HK-2 (cell line): ENCODE measurements at regions not wholly inside any gene's neighbourhood (a gene's known extent, or its start where the extent isn't known, plus 50 kb on each side); places are given as distances from the start of the nearest gene placed in this dataset.
A peak's percentile ranks its signal among the peaks of the same experiment; 100 is the strongest.

Experiments used
- DNase-seq: peaks from one replicate; pipeline ENCODE4 v3.0.0-alpha.2; 2018; ENCODE audit not compliant: unreplicated experiment

DNA sequence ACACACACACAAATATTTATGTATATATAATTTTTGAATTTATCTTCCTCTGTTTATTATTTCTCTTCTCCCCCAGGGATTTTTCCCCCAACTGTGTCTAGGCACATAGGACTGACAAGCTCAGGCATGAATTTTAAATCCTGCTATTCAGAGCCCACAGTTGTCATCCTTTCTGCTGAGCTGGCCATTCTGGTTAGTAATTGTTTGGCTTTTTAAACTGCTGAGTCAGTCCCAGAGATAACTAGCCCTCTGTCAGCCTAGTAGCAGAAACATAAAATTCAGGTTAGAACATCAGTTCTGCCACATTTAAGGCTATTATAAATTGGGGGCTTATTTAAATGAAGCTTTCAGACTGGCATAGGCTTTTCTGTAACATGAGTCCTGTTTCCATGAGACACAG, 151.7 kb upstream of the MAOA start:
- no peak for DNase-seq

DNA sequence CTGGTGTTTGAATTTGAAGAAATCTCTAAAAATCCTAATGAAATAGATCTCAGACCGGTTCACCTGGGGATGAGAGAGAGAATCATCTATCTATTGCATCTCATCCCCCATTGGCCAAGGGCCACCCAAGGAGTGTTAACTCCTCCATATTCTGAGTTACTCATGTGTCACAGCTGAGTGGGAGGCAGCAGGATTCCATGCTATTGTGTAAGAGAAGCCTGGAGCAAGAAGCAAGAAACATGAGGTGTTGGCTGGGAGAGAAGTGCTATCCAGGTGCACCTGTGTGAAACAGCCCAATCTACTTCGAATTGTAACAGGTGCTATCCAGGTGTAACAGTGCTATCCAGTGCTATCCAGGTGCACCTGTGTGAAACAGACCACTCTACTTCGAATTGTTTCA, 150.3 kb upstream of the MAOA start:
- no peak for DNase-seq

DNA sequence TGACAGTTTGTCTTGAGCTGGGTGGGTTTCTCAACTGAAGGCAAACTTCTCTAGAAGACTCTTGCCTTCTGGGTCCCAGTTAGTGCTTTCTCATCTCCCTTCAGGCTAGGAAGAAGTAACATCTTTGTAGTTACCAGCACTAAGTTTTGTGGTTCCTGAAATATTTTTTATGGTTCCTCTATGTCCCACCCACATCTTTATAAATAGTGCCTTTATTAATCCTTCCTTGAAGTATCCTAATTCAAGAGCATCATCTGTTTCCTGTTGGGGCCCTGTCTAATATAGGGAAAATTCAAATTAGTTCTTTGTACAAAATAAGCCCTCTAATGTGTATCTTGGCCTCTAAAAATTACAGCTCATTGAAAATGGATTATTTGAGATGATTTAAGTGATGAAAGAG, 147.4 kb upstream of the MAOA start:
- no peak for DNase-seq

DNA sequence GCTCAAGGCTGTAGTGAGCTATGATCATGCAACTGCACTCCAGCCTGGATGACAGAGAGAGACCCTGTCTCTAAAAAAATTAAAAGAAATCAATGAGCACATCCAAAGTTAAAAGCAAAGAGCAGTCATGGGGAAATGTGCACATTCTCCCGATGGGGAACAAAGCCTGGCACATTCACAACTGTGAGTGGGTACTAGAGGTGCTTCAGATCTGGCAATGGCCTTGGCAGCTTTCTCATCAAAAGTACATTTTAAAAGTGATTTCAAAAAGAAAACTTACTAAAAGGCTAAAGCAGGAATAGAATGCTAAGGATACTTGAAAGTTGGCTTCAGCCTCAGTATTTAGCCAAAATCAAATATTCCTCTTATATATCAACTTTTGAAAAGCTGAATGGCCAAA, 145.9 kb upstream of the MAOA start:
- no peak for DNase-seq

DNA sequence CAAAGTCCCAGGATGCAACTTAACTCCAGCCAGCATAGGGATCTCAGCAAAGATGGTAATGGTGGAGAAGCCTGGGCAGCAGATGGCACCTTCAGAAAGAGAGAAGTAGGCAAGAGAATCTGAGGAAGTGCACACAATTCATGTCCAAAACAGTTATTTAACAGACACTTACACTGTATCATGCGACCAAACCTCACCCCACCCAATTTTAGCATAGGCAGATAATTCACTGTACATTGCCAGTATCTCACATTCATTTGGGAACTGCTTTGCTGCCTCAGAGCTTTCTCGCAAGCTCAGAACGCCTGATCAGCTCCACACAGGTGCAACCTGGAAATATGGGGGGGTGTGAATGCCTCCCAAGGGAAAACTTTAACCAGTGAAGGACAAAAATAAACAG, 143.0 kb upstream of the MAOA start:
- no peak for DNase-seq

DNA sequence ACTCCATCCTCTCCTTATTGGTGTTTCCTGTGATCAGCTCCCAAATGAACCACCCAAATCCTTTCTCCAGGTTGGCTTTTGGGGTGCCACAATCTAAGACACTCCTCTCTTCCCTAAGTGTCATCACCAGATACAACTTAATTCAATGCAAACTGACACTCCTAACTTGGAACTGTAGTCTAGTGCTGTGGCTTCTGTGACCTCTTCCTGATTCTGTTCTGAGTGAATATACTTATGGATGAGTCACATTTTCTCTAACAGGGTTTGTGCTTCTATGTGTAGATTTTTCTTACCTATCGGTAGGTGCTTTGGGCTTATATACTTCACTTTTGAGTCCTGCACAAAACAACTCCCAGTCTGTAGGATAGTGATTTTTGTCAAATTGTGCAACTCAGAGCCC, 141.3 kb upstream of the MAOA start:
- no peak for DNase-seq

DNA sequence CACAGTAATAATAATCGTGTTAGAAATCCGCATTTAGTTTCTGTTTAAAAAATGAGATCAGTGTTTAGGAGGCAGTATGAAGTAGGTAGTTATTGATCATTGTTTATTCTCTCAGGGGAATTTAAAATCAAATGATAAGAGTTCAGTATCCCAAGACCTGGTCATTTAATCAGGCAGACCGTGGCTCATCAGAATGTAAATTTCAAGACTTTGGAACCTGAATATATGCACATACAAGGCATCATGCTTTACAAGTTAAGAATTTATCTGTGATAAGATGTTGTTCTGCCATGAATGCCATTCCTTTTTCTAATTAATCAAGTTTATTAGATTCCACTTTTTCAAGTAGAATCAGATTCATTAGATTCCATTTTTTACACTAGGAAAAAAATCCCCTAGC, 133.5 kb upstream of the MAOA start:
- no peak for DNase-seq

DNA sequence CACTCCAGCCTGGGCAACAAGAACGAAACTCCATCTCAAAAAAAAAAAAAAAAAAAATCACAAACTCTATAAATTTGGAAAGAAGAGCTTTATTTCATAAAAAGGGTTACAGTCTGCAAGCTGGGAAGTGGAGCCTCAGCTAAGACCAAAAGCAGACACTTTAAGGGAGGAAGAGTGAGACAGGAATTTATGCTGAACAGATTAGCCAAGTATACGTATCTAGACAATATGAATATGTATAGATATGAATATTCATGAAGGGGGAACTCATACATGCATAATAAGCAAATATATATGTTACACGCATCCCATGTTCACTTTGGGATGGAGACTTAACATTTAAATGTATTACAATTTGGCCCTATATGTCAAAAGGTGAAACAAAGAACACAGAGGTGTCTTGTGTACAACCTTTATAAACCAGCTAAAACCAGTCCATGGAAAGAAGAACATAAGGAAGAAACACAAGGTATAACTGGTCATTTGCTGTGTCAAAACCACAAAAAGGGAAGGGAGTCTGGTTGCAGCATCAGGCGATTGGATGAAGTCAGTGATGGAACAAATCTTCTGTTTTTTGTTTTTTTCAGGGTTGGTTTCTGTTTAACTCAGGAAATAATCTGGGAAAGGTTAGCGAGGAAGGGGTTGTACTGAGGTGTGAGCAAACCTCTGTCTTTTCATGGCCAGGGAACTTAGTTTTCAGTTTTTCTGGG, 130.0 kb upstream of the MAOA start:
- no peak for DNase-seq

DNA sequence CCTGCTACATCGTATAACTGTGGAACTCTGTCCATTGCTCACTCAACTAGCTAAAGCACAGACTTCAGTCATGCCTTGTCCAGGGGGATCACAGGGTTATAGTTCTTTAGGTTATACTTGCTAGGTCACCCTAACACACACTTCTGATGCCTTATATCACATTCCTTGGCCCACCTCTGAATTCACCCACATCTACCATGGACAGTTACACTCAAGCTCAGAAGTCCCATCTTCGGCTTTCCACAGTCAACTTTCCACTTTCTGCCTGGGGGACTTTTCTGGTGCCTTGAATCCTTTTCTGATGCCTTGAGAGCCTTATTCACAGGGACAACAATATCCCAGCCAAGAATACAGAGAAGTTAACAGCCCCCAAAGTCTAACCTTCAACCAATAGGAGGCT, 129.2 kb upstream of the MAOA start:
- DNase-seq: no peak

DNA sequence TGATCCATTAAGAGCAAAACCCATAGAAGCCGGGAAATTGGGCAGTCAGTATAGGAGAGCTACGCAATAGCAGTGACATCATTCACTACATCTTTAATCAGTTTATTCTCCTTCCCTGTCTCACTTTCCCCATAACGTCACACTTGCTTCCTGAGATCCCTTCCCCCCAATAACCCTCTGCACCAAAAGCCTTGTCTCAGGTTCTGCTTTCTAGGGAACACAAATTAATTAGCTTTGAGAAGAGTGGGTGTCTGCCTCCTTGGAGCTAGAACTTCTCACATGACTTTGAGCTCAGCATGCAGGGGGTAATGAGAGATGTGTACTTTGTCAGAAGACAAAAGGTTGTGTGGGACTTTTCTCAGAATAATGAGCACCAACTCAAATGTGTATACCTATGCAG, 128.3 kb upstream of the MAOA start:
- DNase-seq: no peak

DNA sequence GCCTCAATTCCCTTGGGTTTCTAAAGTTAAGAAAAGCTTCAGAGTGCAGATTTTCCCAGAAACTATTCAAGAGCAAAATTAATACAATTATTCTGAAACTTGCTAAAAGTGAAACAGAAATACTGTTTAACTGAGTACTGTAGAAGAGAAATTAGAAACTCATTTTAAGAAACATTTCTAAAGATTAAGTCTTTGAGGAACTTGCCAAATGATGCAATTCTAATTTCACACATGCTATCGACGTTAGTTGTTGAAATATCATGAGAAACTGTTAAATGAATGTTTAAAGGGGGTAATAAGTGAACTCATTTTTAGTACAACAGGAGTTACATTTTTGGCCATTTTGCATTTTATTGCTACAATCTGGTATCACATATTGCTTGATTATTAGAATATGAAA, 125.3 kb upstream of the MAOA start:
- DNase-seq: no peak

DNA sequence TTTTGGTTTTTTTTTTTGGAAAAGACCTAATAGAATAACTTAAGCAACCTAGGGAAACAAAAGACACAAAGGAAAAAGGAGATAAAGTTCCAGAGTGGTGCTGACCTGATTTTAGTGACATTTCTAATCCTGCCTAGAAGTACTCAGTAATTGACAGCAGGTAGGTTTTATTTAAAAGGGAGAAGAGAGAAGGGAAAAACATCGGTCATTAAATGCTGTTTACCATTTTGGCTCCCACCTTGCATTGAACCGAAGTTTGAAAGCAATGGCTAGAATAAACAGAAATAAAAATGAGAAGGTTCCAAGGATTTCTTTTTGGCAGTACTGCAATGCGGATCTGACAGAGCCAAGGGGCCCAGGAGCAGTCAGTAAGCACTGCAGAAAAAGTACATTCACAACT, 115.8 kb upstream of the MAOA start:
- DNase-seq: no peak

DNA sequence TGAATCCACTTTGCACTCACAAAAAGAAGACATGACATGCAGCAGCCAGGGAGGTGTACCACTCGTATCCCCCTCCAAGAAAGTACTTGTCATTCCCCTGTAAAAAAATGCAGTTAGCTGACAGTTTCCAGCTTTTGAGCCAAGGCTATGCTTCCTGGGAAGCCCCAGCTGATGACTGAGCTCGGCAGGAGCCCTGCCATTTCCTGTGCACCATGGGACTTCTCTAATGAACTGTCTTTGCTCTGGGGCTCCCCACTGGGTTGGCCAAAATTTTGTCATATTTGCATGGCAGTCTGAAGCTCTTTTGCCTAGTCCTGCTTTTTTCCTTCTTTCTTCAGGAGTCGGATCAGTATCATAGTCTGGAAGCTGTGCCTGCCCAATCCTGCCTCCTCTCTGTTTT, 104.5 kb upstream of the MAOA start:
- no peak for DNase-seq

DNA sequence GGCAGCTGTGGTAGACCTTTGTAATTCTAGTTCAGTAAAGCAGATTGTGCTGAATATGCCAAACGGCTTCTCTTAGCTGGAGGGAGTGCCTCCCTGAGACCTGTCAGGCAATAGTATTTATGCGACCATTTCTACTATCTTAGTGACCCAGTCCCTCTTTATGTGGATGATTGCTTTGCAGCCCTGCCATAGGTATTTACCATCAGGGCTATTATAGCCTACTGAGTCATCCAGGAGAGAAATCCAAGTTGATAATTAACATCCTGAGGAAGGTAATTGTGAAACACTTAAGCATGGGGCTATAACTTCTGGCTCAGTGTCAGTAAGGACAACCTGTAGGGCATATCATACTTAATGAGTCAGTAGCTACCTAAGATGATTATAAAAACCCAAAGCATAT, 103.9 kb upstream of the MAOA start:
- DNase-seq: no peak

DNA sequence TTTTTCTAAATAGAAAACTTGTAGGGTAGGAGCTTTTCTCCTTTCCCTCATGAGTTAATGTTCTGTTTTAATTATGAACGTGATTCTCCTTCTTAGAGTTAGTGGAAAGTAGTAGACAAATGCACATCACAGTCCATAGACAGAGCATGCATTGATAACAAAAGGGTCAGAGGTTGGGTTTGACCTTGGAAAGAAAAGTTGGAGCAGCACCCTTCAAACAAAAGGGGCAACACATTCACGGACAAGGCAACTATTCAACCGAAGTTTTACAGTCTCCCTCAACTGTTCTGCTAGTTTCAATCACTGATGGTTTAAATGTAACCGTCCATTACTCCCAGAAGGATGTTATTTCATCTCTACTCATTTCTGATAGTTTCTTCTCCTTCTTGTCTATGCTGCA, 103.4 kb upstream of the MAOA start:
- DNase-seq: no peak

DNA sequence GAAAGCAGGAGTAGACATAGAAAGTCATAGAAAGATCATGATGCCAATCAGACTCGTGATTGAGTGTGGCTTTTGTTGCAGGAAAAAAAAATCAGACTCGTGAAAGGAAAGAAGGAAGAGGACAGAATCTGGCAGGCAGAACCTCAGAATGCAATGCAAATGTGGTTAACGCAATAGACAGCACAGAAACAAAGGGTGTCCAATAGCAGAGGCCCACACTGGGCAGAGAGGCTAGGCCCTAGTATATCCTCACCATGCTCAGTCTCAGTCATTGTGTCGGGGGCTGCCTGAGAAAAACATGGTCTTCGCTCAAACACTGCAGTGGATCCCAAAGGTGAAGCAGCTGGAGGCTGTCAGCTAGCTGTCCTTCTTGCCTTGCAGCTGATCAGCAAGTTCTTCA, 102.8 kb upstream of the MAOA start:
- no peak for DNase-seq

DNA sequence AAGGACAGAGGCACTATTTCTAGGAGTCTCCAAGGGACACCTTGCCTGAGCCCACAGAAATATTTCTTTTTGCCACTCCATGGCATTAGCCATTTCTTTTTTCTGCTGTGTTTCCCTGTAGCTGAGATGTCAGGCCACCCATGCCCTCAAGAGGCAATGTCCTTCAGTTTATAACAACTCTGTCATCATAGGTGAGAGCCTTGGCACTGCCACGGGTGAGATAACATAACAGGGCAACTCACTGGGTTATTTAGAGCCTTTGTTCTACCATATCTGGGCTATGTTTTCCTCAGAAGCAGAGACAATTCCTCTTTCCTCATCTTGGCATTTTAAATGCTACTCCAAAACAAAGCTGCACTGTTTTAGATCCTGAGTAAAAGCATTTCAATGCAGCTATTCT, 99.9 kb upstream of the MAOA start:
- no peak for DNase-seq

DNA sequence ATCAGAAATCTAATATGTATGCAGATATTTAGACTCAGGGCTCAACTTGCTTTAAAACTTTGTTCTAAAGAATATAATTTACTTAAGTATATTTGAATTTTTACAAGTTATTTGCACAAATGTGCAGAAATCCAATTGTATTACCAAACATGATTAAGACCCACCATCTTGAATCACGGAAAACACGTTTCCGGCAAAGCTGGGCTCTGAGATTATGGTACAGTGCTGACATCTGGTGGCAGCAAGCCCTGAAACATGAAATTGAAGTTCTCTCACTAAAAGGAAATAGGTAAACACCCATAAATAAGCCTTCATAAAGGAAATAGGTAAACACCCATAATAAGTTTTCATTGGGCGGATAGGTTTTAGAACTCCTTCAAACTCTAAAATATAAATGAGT, 98.3 kb upstream of the MAOA start:
- peak; percentile 30 for DNase-seq

DNA sequence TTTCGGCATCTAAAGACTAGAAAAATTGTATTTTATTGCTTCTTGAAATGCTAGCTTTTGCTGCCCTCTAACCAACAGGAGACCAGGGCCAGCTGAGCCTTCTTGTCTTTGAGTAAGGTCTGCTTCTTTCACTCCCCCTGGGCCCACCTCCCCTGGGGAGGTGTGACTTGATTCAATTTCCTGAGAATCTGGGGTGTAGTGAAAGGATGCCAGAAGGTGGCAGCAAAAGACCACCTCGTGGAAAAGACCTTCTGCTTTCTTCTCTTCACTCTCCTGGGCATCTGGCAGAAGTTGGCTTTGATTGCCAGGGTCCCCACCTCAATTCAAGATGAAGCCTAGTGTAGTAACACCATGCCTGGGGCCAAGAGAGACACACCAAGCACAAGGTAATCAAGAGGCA, 96.5 kb upstream of the MAOA start:
- no peak for DNase-seq

DNA sequence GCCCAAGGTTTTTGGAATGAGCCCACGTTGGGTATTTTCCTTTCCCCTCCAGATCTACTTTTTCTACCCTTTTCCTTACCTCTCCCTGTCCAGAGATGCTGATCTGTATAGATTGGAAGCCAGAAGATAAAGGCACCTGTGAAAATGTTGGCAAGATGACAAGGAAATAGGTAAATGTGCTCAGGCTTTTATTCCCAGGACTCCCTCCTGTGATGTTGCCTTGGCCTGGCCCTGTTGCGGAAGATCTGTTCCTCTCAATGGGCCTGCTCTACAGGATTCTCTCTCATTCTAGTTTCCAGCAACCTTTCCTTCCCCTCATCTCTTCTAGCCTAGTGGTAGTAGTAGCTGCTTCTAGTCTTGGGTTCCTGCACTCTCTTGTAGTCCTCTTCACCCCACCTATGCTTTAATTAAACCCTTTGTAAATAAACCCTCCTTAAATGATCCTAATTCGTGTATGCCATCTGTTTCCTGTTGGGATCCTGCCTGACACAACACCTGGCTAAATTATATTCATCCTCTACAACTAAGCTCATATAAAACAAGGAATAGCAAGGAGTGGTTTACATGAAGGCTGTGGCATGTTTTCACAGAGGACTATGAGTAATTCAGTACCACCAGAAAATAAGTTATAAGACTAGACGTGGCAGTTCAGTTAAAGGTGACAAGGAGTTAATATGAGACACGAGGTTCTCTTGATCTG, 95.7 kb upstream of the MAOA start:
- DNase-seq: no peak

DNA sequence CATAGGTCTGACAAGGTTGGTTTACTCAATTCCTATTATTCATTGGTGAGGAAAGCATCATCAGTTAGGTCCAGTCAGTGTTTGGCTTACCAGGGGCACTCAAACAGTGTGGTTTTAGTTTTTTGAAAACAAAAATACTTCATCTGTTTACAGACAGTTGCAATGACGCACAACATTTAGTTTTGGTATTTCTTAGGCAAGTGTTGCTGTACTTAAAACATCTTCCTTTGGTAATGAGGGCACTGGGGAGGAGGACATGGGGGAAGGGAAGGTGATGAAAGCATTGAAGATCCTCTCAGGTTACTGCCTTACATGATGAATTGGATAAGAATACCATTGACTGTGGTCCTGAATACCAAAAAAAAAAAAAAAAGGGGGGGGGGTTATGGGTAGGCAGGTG, 93.7 kb upstream of the MAOA start:
- no peak for DNase-seq

DNA sequence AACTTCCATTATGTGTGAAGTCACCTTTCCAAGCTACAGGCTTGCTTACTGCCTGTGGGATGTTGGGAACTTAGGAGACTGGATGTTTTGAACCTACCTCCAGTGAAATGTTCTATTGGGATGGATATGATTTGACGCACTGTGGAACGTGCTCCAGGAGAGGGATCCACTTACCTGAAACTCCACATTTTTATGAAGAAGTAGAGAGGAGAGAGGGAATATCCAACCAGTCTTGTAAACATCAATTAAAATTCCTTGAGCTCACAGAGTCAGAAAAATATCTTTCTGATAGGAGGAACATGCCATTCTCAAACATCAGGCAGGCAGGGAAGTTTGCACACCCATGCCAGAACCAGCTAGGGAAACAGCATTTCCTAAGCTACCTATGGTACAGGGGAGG, 91.1 kb upstream of the MAOA start:
- no peak for DNase-seq

DNA sequence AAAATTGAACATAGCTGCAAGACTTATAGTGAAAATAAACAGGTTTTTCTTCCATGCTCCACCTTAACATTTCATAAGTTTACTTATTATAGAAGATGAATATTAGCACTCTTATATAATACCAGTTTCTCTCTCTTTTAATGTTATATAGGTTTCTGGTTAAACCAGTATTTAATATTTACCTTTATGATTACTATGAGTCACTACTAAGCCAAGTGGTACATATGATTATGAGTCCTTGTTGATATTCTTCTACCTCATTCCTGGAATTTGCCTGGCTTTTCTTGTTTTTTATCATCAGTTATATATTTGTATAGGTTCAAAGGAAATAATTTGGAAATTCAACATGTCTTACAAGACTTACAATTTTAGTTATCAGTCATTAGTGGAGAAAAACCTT, 89.9 kb upstream of the MAOA start:
- no peak for DNase-seq

DNA sequence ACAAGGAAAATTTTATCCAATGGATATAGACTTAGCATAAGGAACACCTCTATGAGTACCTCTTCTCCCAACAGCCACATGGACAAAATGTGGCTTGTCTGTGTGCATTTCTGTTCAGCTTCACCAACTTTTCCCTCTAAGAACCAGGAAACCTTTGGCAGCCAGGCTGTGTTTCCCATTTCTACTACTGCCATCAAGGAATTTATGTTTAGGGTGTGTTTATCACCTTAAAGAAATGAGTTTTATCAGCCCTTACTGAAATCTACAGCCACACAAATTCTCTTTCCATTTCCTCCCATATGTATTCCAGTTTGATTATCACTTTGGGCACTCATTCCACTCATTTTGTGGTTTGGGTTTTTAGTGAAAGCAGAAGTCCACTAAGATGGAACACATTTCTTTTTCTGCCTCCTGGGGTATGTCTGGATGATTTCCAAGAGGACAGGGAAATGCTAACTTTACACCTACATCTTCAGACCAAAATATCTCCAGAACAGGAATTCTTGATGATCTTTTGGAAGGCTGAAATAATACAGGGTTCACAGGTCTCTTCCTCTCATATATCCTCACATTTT, 82.6 kb upstream of the MAOA start:
- no peak for DNase-seq
